HCT116 (cell line): ENCODE measurements at regions not wholly inside any gene's neighbourhood (a gene's known extent, or its start where the extent isn't known, plus 50 kb on each side); places are given as distances from the start of the nearest gene placed in this dataset.

Experiments
- ATAC-seq: fragments of 200-7000 bp; cut with Tn5 transposase; 2 replicates; pipeline ENCODE4 v1.9.1; 2020; ENCODE audit warnings: mild to moderate bottlenecking, moderate library complexity
- BruUV-seq: library from RNA; stranded (reverse); fragments of 400-500 nt; replicated peaks from 2 replicates; lab custom pipeline; 2021; lab: Mats Ljungman, UMichigan
- CTCF ChIA-PET: fragments of 300-600 bp; sonication (Branson Sonifier 250); formaldehyde crosslinking; loops from one replicate; lab custom pipeline; 2021; ENCODE audit warnings: antibody characterized with exemption; lab: Charles Lee
- POLR2A ChIA-PET: fragments of 300-600, 350-600 bp; sonication (Branson Sonifier 250); formaldehyde crosslinking; loops from one replicate; lab custom pipeline; 2021; ENCODE audit warnings: antibody characterized with exemption; lab: Charles Lee
- RAD21 ChIA-PET, 2 experiments: fragments of 300-600 bp; sonication (Branson Sonifier 250); formaldehyde crosslinking; loops; one replicate each; lab custom pipeline; 2023; ENCODE audit warnings: low total read pairs in 2 of 2; ENCODE audit not compliant: uncharacterized antibody in 2 of 2, unreplicated experiment in 2 of 2, low non-redundant PET in 1 of 2; lab: Charles Lee
- DNase-seq: peaks from one replicate; pipeline ENCODE4 v3.0.0-alpha.2; 2010; ENCODE audit warnings: low read depth, low spot score
- H2AFZ ChIP-seq: fragments of 200-600 bp; shearing (Covaris generic), sonication (generic); 2 replicates; pipeline ENCODE4 v1.6.1; 2017; ENCODE audit warnings: low read depth, mixed run types, mixed read lengths, antibody characterized with exemption, low read length; ENCODE audit not compliant: poor library complexity, severe bottlenecking
- H3K27ac ChIP-seq: 2 replicates; pipeline ENCODE4 v1.5.1; 2012; ENCODE audit warnings: low read depth, low read length
- H3K27me3 ChIP-seq: fragments of 200-600 bp; sonication (generic); 2 replicates; pipeline ENCODE4 v1.6.1; 2016; ENCODE audit warnings: mixed run types, low read length, mixed read lengths; ENCODE audit not compliant: insufficient read depth
- H3K36me3 ChIP-seq, 2 experiments: fragments of 200-500 bp in 1 of 2; fragments of 200-600 bp in 1 of 2; sonication (Bioruptor generic) in 1 of 2; sonication (generic) in 1 of 2; 2 replicates each; pipeline versions ENCODE4 v1.5.1 to v1.6.1; 2014 to 2016; ENCODE audit warnings: low read length in 2 of 2, inconsistent platforms in 1 of 2, mixed read lengths in 1 of 2, mixed run types in 1 of 2; ENCODE audit not compliant: insufficient read depth in 2 of 2, control insufficient read depth in 1 of 2
- H3K4me1 ChIP-seq, 2 experiments: fragments of 200-600 bp in 1 of 2; sonication (generic) in 1 of 2; 2 replicates each; pipeline versions ENCODE4 v1.5.1 to v1.6.1; 2012 to 2017; ENCODE audit warnings: low read length in 2 of 2, inconsistent platforms in 1 of 2, mild to moderate bottlenecking in 1 of 2, mixed read lengths in 1 of 2, mixed run types in 1 of 2, moderate library complexity in 1 of 2; ENCODE audit not compliant: insufficient read depth in 2 of 2, control insufficient read depth in 1 of 2
- H3K4me2 ChIP-seq: fragments of 200-600 bp; sonication (generic); 2 replicates; pipeline ENCODE4 v1.6.1; 2017; ENCODE audit warnings: mixed run types, low read length, mixed read lengths
- H3K4me3 ChIP-seq, 2 experiments: fragments of 200-600 bp in 1 of 2; sonication (generic) in 1 of 2; replicated peaks in 1 of 2; 2 replicates each; pipeline ENCODE4 v1.5.1; 2011 to 2016; ENCODE audit warnings: low read length in 2 of 2, control low read depth in 1 of 2, low read depth in 1 of 2, mild to moderate bottlenecking in 1 of 2, mixed read lengths in 1 of 2, mixed run types in 1 of 2
- H3K79me2 ChIP-seq: fragments of 200-600 bp; sonication (generic); 2 replicates; pipeline ENCODE4 v1.6.1; 2017; ENCODE audit warnings: mild to moderate bottlenecking, mixed run types, low read length, moderate library complexity, mixed read lengths; ENCODE audit not compliant: insufficient read depth
- H3K9ac ChIP-seq: fragments of 200-600 bp; sonication (generic); 2 replicates; pipeline ENCODE4 v1.6.1; 2016; ENCODE audit warnings: low read length, mixed read lengths
- H3K9me2 ChIP-seq: fragments of 200-600 bp; sonication (generic), shearing (Covaris generic); 2 replicates; pipeline ENCODE4 v1.6.1; 2017; ENCODE audit warnings: mixed run types, mild to moderate bottlenecking, moderate library complexity; ENCODE audit not compliant: insufficient read depth
- H3K9me3 ChIP-seq, 2 experiments: fragments of 200-500 bp in 1 of 2; fragments of 200-600 bp in 1 of 2; sonication (Bioruptor generic) in 1 of 2; sonication (generic) in 1 of 2; 2 replicates each; pipeline ENCODE4 v1.6.1; 2014 to 2017; ENCODE audit warnings: low read length in 2 of 2, mixed read lengths in 2 of 2, inconsistent platforms in 1 of 2, low read depth in 1 of 2, mild to moderate bottlenecking in 1 of 2, mixed run types in 1 of 2, moderate library complexity in 1 of 2; ENCODE audit not compliant: control insufficient read depth in 1 of 2, insufficient read depth in 1 of 2
- H4K20me1 ChIP-seq: fragments of 200-600 bp; sonication (generic), shearing (Covaris generic); 2 replicates; pipeline ENCODE4 v1.6.1; 2017; ENCODE audit warnings: mixed run types, mild to moderate bottlenecking, moderate library complexity; ENCODE audit not compliant: insufficient read depth
- ATF3 ChIP-seq: IDR thresholded peaks from 2 replicates; pipeline ENCODE4 v1.6.1; 2012
- CBX3 ChIP-seq: IDR thresholded peaks from 2 replicates; pipeline ENCODE4 v1.6.1; 2012; ENCODE audit warnings: low read depth
- CEBPB ChIP-seq: IDR thresholded peaks from 2 replicates; pipeline ENCODE4 v1.6.1; 2012; ENCODE audit warnings: low read depth
- CTCF ChIP-seq, 3 experiments: fragments of 200-600 bp in 1 of 3; sonication (generic) in 1 of 3; IDR thresholded peaks in 2 of 3; conservative IDR thresholded peaks in 1 of 3; 2 replicates each; pipeline ENCODE4 v1.5.1; 2012 to 2017; ENCODE audit warnings: low read depth in 2 of 3, low read length in 2 of 3, antibody characterized with exemption in 1 of 3, borderline replicate concordance in 1 of 3, control low read depth in 1 of 3, mild to moderate bottlenecking in 1 of 3, mixed read lengths in 1 of 3, mixed run types in 1 of 3, moderate library complexity in 1 of 3; ENCODE audit not compliant: insufficient read depth in 1 of 3
- EGR1 ChIP-seq: IDR thresholded peaks from 2 replicates; pipeline ENCODE4 v1.6.1; 2012; ENCODE audit warnings: low read depth
- ELF1 ChIP-seq: IDR thresholded peaks from 2 replicates; pipeline ENCODE4 v1.6.1; 2012; ENCODE audit warnings: low read depth, borderline replicate concordance
- EZH2 ChIP-seq: fragments of 200-600 bp; sonication (generic); IDR thresholded peaks from 2 replicates; pipeline ENCODE4 v1.6.1; 2017; ENCODE audit warnings: antibody characterized with exemption, mixed run types
- EZH2phosphoT487 ChIP-seq: fragments of 200-600 bp; IDR thresholded peaks from 2 replicates; pipeline ENCODE4 v1.6.1; 2018; ENCODE audit warnings: antibody characterized with exemption, borderline replicate concordance
- FOSL1 ChIP-seq: IDR thresholded peaks from 2 replicates; pipeline ENCODE4 v1.6.1; 2012; ENCODE audit warnings: low read depth
- JUND ChIP-seq: IDR thresholded peaks from 2 replicates; pipeline ENCODE4 v1.6.1; 2012
- MAX ChIP-seq: IDR thresholded peaks from 2 replicates; pipeline ENCODE4 v1.6.1; 2012
- POLR2A ChIP-seq: IDR thresholded peaks from 2 replicates; pipeline ENCODE4 v1.7.0; 2011; ENCODE audit warnings: borderline replicate concordance; ENCODE audit not compliant: insufficient read depth, insufficient read length; ENCODE audit errors: extremely low read depth
- RAD21 ChIP-seq: IDR thresholded peaks from 2 replicates; pipeline ENCODE4 v1.6.1; 2012; ENCODE audit warnings: low read depth, mild to moderate bottlenecking
- REST ChIP-seq: IDR thresholded peaks from 2 replicates; pipeline ENCODE4 v1.6.1; 2012; ENCODE audit warnings: low read depth
- SP1 ChIP-seq: IDR thresholded peaks from 2 replicates; pipeline ENCODE4 v1.6.1; 2012; ENCODE audit warnings: low read depth
- SRF ChIP-seq: IDR thresholded peaks from 2 replicates; pipeline ENCODE4 v1.6.1; 2012; ENCODE audit warnings: low read depth
- YY1 ChIP-seq: IDR thresholded peaks from 2 replicates; pipeline ENCODE4 v1.6.1; 2011; ENCODE audit warnings: low read length, low read depth, moderate library complexity, mild to moderate bottlenecking; ENCODE audit not compliant: insufficient replicate concordance; ENCODE audit errors: extremely low read depth
- intact Hi-C: fragments of 100-400 bp; cut with micrococcal nuclease; formaldehyde crosslinking; loops from 2 replicates; pipeline ENCODE4 v1.10.0; 2022

GRCh38 chr2:64853306-64853705 is 135.9 kb upstream of the SLC1A4 start:
- no peak for TF ChIP-seq REST
- no peak for TF ChIP-seq MAX
- no peak for TF ChIP-seq SRF
- no peak for TF ChIP-seq FOSL1
- no peak for TF ChIP-seq ATF3
- no peak for TF ChIP-seq SP1
- no peak for TF ChIP-seq YY1
- no peak for TF ChIP-seq CEBPB
- TF ChIP-seq EZH2 = no peak
- TF ChIP-seq CTCF (IDR thresholded peaks at IDR 0.05 in 2 of 3, conservative IDR thresholded peaks at IDR 0.05 in 1 of 3; ENCODE audit: borderline replicate concordance in 1 of 3, insufficient read depth in 1 of 3, low read depth in 2 of 3, low read length in 2 of 3) = no peak
- no peak for TF ChIP-seq ELF1
- TF ChIP-seq EZH2phosphoT487 = no peak
- TF ChIP-seq RAD21 = no peak
- no peak for TF ChIP-seq JUND
- no peak for TF ChIP-seq POLR2A
- TF ChIP-seq CBX3 = no peak
- TF ChIP-seq EGR1 = no peak
- no peak overlapping the region for H3K4me2 ChIP-seq
- no peaks in the 10 kb centered on the region for H4K20me1 ChIP-seq
- H3K9me2 ChIP-seq = no peaks in the 10 kb centered on the region
- intact Hi-C loops = no loop called here
- no peak overlapping the region for H3K9ac ChIP-seq
- no peak overlapping the region for H2AFZ ChIP-seq
- no peaks in the 10 kb centered on the region for H3K36me3 ChIP-seq
- CTCF ChIA-PET = no interaction called here
- no peaks in the 10 kb centered on the region for H3K79me2 ChIP-seq
- no peaks in the 10 kb centered on the region for H3K27me3 ChIP-seq
- RAD21 ChIA-PET = no interaction called here
- H3K9me3 ChIP-seq = no peaks in the 10 kb centered on the region
- H3K4me1 ChIP-seq = peaks cover 17 to 51% of the 10 kb centered on the region in 2 experiments
- no peak for ATAC-seq
- POLR2A ChIA-PET = no interaction called here
- no peak overlapping the region for H3K4me3 ChIP-seq
- H3K27ac ChIP-seq = no peak overlapping the region
- no peak for DNase-seq
- no TSS peak for BruUV-seq
